Coronary artery (tissue), 2 donors: ENCODE measurements at regions not wholly inside any gene's neighbourhood (a gene's known extent, or its start where the extent isn't known, plus 50 kb on each side); places are given as distances from the start of the nearest gene placed in this dataset.

Experiments used
- DNase-seq: peaks from one replicate; pipeline ENCODE4 v3.0.0-alpha.2; 2017; ENCODE audit warnings: low spot score
- H3K27ac ChIP-seq, 2 donors: fragments of 200-600 bp; sonication (generic); one replicate each; pipeline ENCODE4 v1.5.1; 2016 to 2019
- H3K4me3 ChIP-seq: fragments of 200-600 bp; sonication (generic); 2 replicates; pipeline ENCODE4 v1.5.1; 2016; ENCODE audit warnings: mild to moderate bottlenecking, moderate library complexity
- TF ChIP-seq, protein P1 (sequence below): fragments of 200-600 bp; sonication (generic); IDR thresholded peaks from one replicate; pipeline ENCODE4 v1.5.1; 2019; ENCODE audit warnings: antibody characterized with exemption

DNA sequence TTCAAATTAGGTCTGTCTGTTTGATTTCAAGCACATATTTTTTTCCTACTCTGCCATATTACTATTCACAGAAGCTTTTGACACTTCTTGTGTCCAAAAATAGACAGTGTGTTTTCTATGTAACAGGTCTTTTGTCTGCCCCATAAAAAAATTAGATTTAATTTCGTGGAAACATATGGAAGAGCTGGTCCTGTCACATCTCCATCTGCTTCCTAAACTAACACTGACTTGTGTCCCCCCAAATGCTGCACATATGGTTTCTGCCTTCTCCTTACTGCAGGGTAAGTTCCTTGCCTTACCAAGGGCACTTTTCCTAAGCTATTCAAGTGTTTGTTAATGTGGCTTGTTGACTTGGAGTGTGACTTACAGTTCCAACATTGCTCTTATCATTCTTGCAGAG lies 340.7 kb upstream of the ARX start:
- Histone ChIP-seq H3K4me3 (no peak overlapping the region), H3K27ac (no peak overlapping the region)
- no peak for DNase-seq
- TF ChIP-seq, protein P1, sequence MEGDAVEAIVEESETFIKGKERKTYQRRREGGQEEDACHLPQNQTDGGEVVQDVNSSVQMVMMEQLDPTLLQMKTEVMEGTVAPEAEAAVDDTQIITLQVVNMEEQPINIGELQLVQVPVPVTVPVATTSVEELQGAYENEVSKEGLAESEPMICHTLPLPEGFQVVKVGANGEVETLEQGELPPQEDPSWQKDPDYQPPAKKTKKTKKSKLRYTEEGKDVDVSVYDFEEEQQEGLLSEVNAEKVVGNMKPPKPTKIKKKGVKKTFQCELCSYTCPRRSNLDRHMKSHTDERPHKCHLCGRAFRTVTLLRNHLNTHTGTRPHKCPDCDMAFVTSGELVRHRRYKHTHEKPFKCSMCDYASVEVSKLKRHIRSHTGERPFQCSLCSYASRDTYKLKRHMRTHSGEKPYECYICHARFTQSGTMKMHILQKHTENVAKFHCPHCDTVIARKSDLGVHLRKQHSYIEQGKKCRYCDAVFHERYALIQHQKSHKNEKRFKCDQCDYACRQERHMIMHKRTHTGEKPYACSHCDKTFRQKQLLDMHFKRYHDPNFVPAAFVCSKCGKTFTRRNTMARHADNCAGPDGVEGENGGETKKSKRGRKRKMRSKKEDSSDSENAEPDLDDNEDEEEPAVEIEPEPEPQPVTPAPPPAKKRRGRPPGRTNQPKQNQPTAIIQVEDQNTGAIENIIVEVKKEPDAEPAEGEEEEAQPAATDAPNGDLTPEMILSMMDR = no peak

- TF ChIP-seq, protein P1 = no peak
- no peak for DNase-seq
- Histone ChIP-seq H3K27ac (no peak overlapping the region), H3K4me3 (no peak overlapping the region)
Observed at GRCh38 chrX:25344161-25344936, 328.6 kb upstream of the ARX start.

- TF ChIP-seq, protein P1 = no peak
- H3K27ac ChIP-seq = no peak overlapping the region
- DNase-seq = no peak
- H3K4me3 ChIP-seq = no peak overlapping the region
Observed at GRCh38 chrX:25343060-25343459, 327.3 kb upstream of the ARX start.

GRCh38 chrX:25337841-25338240 lies 322.1 kb upstream of the ARX start:
- DNase-seq = no peak
- TF ChIP-seq, protein P1 = no peak
- H3K27ac ChIP-seq = no peak overlapping the region
- no peak overlapping the region for H3K4me3 ChIP-seq

DNA sequence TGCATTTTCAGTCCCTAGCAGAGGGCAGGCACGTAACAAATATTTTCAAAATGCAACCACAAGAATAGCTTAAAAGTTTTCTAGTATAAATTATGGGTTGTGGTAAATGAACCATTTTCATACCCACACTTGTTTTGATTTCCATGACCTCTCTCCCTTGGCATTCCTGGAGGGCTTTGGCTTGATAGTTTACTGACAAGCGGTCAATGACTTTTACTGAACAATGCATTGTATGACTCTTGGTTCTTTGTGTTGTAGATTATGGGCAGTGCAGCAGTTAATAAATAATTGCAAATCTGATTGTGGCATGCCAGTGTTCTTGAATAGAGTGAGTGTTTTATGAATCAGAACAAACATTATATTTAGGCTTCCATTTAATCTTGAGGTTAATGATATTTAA lies 285.2 kb upstream of the ARX start:
- TF ChIP-seq, protein P1 = no peak
- no peak for DNase-seq
- Histone ChIP-seq H3K27ac (no peak overlapping the region), H3K4me3 (no peak overlapping the region)

- TF ChIP-seq, protein P1 = no peak
- Histone ChIP-seq H3K27ac (no peak overlapping the region), H3K4me3 (no peak overlapping the region)
- no peak for DNase-seq
Observed at GRCh38 chrX:25296850-25297249, 281.1 kb upstream of the ARX start.

GRCh38 chrX:25295466-25295865 lies 279.7 kb upstream of the ARX start:
- TF ChIP-seq, protein P1 = no peak
- no peak overlapping the region for H3K4me3 ChIP-seq
- no peak for DNase-seq
- H3K27ac ChIP-seq = no peak overlapping the region
